Psoas muscle (tissue), 7 donors: ENCODE measurements at regions not wholly inside any gene's neighbourhood (a gene's known extent, or its start where the extent isn't known, plus 50 kb on each side); places are given as distances from the start of the nearest gene placed in this dataset.

Source experiments
- ATAC-seq, 4 donors: fragments of 200-7000 bp; cut with Tn5 transposase; one replicate each; pipeline ENCODE4 v1.9.1; 2020; ENCODE audit warnings: moderate library complexity in 3 of 4, mild to moderate bottlenecking in 2 of 4
- DNase-seq, 2 donors: peaks; one replicate each; pipeline ENCODE4 v3.0.0-alpha.2; 2020
- H3K27ac ChIP-seq: fragments of 200-600 bp; one replicate; pipeline ENCODE4 v1.8.0; 2022
- H3K27me3 ChIP-seq, 3 donors: fragments of 200-600 bp in 1 of 3; one replicate each; pipeline versions ENCODE4 v1.6.1 to v1.8.0; 2013 to 2022; ENCODE audit warnings: low read length in 2 of 3, mild to moderate bottlenecking in 2 of 3, moderate library complexity in 1 of 3; ENCODE audit not compliant: insufficient read depth in 3 of 3
- H3K36me3 ChIP-seq, 2 donors: fragments of 200-600 bp in 1 of 2; one replicate each; pipeline versions ENCODE4 v1.6.1 to v1.8.0; 2013 to 2022; ENCODE audit warnings: low read depth in 1 of 2, mild to moderate bottlenecking in 1 of 2, moderate library complexity in 1 of 2; ENCODE audit not compliant: insufficient read depth in 1 of 2
- H3K4me1 ChIP-seq: fragments of 200-600 bp; one replicate; pipeline ENCODE4 v1.8.0; 2022
- H3K4me3 ChIP-seq: fragments of 200-600 bp; one replicate; pipeline ENCODE4 v1.8.0; 2022; ENCODE audit warnings: mild to moderate bottlenecking
- H3K9me3 ChIP-seq: fragments of 200-600 bp; one replicate; pipeline ENCODE4 v1.8.0; 2022
- CTCF ChIP-seq: fragments of 200-600 bp; IDR thresholded peaks from one replicate; pipeline ENCODE4 v1.8.0; 2022; ENCODE audit warnings: antibody characterized with exemption
- whole genome bisulfite sequencing, 3 donors: extraction: QIAGEN DNeasy Blood & Tissue Kit; methylation state at CpG; one replicate each; pipeline versions ENCODE4 v1.1.6 to v1.1.7; 2013; 5-methylcytosine and 5-hydroxymethylcytosine counted together
- intact Hi-C, 2 donors: fragments of 100-400 bp; cut with DNase I; formaldehyde crosslinking; loops; one replicate each; pipeline versions ENCODE4 v1.11.0 to v1.14.2; 2022
- donor health status: healthy with polysubstance abuse.
- donor health status: DM: no; HTN: no; CAD: no; lungs with moderate emphysema.
- donor health status: Bipolar disorder and iron deficiency.
- donor health status: healthy.
- donor health status: DM: yes; HTN: yes; CAD: no.
- donor health status: DM: no; HTN: no; CAD: no.
- donor health status: DM: yes; HTN: yes; CAD: no.

- TF ChIP-seq CTCF: no peak
- no peak overlapping the region for H3K27ac ChIP-seq
- H3K36me3 ChIP-seq: no peaks in the 10 kb centered on the region
- no peak for ATAC-seq
- H3K4me3 ChIP-seq: no peak overlapping the region
- 65 to 87% (median 86%) methylated on average over 1 of the region's 1 CpG for WGBS, 3 donors
- H3K27me3 ChIP-seq: peaks cover 0 to 7% (median 0%) of the 10 kb centered on the region in 3 donors
- H3K4me1 ChIP-seq: no peaks in the 10 kb centered on the region
- H3K9me3 ChIP-seq: no peaks in the 10 kb centered on the region
- intact Hi-C loops: no loop called here
- no peak for DNase-seq
Measured at GRCh38 chrX:130516123-130516522, 114.3 kb downstream of the RBMX2 start.

GRCh38 chrX:130523460-130524394, 121.9 kb downstream of the RBMX2 start:
- Histone ChIP-seq H3K36me3 (no peaks in the 10 kb centered on the region), H3K4me1 (no peaks in the 10 kb centered on the region), H3K27me3 (no peaks in the 10 kb centered on the region), H3K27ac (no peak overlapping the region), H3K9me3 (no peaks in the 10 kb centered on the region), H3K4me3 (peak overlapping the region; percentile 46)
- intact Hi-C loops: no loop called here
- ATAC-seq (no peak), DNase-seq (peak in 1 of 2 donors; percentile 54)
- no peak for TF ChIP-seq CTCF
- 10 to 40% (median 14%) methylated on average over 28 to 42 of the region's 42 CpGs for WGBS, 3 donors

- H3K9me3 ChIP-seq: no peaks in the 10 kb centered on the region
- H3K36me3 ChIP-seq: no peaks in the 10 kb centered on the region
- H3K4me1 ChIP-seq: no peaks in the 10 kb centered on the region
- peak overlapping the region; percentile 46 for H3K4me3 ChIP-seq
- no peak for TF ChIP-seq CTCF
- intact Hi-C loops: no loop called here
- H3K27ac ChIP-seq: no peak overlapping the region
- 57 to 69% (median 66%) methylated on average over 6 of the region's 6 CpGs for WGBS, 3 donors
- DNase-seq (no peak), ATAC-seq (no peak)
- H3K27me3 ChIP-seq: no peaks in the 10 kb centered on the region
Measured at GRCh38 chrX:130524476-130525194, 122.8 kb downstream of the RBMX2 start.

GRCh38 chrX:130529531-130529930, 127.7 kb downstream of the RBMX2 start:
- DNase-seq: no peak
- H3K27me3 ChIP-seq: no peaks in the 10 kb centered on the region
- H3K27ac ChIP-seq: no peak overlapping the region
- no peak for TF ChIP-seq CTCF
- no peak for ATAC-seq
- intact Hi-C loops: no loop called here
- WGBS, 3 donors: 50 to 70% (median 53%) methylated on average over 4 of the region's 4 CpGs
- H3K9me3 ChIP-seq: no peaks in the 10 kb centered on the region
- no peaks in the 10 kb centered on the region for H3K4me1 ChIP-seq
- H3K36me3 ChIP-seq: no peaks in the 10 kb centered on the region
- H3K4me3 ChIP-seq: no peak overlapping the region
